ENCODE measurements at regions not wholly inside any gene's neighbourhood (a gene's known extent, or its start where the extent isn't known, plus 50 kb on each side); places are given as distances from the start of the nearest gene placed in this dataset.

- no peak for TF ChIP-seq CTCF (IDR thresholded peaks at IDR 0.05 in 4 of 5, conservative IDR thresholded peaks at IDR 0.05 in 1 of 5)
- no peak for TF ChIP-seq POLR2A (IDR thresholded peaks at IDR 0.05)
Observed at GRCh38 chr20:12679447-12679846, 329.3 kb upstream of the SPTLC3 start.
